ENCODE measurements at regions not wholly inside any gene's neighbourhood (a gene's known extent, or its start where the extent isn't known, plus 50 kb on each side); places are given as distances from the start of the nearest gene placed in this dataset.

- TF ChIP-seq CTCF (IDR thresholded peaks at IDR 0.05; ENCODE audit: insufficient read depth, low read depth, low read length): no peak
- no peak for TF ChIP-seq EZH2 (IDR thresholded peaks at IDR 0.05; ENCODE audit: insufficient read depth, low read length)
These were observed 287.8 kb upstream of the TMEM161B start for GRCh38 chr5:88556406-88556805.
